H1 (cell line): ENCODE measurements at regions not wholly inside any gene's neighbourhood (a gene's known extent, or its start where the extent isn't known, plus 50 kb on each side); places are given as distances from the start of the nearest gene placed in this dataset.

Experiments
- ASH2L ChIP-seq: fragments of 200-600, 300-600 bp; sonication (generic); IDR thresholded peaks from one replicate; pipeline ENCODE4 v1.7.1; 2017; ENCODE audit warnings: low read length
- CHD2 ChIP-seq: IDR thresholded peaks from 2 replicates; pipeline ENCODE4 v1.6.1; 2012; ENCODE audit warnings: low read length, improper control_type of control experiment
- CREB1 ChIP-seq: IDR thresholded peaks from 2 replicates; pipeline ENCODE4 v1.6.1; 2012; ENCODE audit warnings: inconsistent platforms
- EP300 ChIP-seq, 2 experiments: IDR thresholded peaks; 1 replicate in 1 of 2; 2 replicates in 1 of 2; pipeline ENCODE4 v1.6.1; 2011 to 2012; ENCODE audit warnings: low read depth in 2 of 2, low read length in 2 of 2, mild to moderate bottlenecking in 2 of 2, borderline replicate concordance in 1 of 2, inconsistent platforms in 1 of 2, moderate library complexity in 1 of 2
- NANOG ChIP-seq: IDR thresholded peaks from 2 replicates; pipeline ENCODE4 v1.6.1; 2011; ENCODE audit warnings: low read length, low read depth, mild to moderate bottlenecking, inconsistent platforms; ENCODE audit not compliant: insufficient read depth, poor library complexity, severe bottlenecking
- SIN3A ChIP-seq, 2 experiments: IDR thresholded peaks in 1 of 2; conservative IDR thresholded peaks in 1 of 2; 2 replicates each; pipeline ENCODE4 v1.6.1; 2011 to 2012; ENCODE audit warnings: low read length in 2 of 2, improper control_type of control experiment in 1 of 2, low read depth in 1 of 2, mild to moderate bottlenecking in 1 of 2
- ZNF274 ChIP-seq: IDR thresholded peaks from 2 replicates; pipeline ENCODE4 v1.7.0; 2012; ENCODE audit warnings: low read length, borderline replicate concordance; ENCODE audit errors: extremely low read depth
- TF ChIP-seq, protein P1 (sequence below): fragments of 300-600 bp; sonication (generic); IDR thresholded peaks from 2 replicates; pipeline ENCODE4 v1.7.1; 2012; ENCODE audit warnings: low read length, moderate library complexity, mild to moderate bottlenecking, inconsistent platforms; ENCODE audit not compliant: insufficient replicate concordance

GRCh38 chr3:96760956-96761355, 53.4 kb upstream of the EPHA6 start (continued):
- TF ChIP-seq, protein P1, sequence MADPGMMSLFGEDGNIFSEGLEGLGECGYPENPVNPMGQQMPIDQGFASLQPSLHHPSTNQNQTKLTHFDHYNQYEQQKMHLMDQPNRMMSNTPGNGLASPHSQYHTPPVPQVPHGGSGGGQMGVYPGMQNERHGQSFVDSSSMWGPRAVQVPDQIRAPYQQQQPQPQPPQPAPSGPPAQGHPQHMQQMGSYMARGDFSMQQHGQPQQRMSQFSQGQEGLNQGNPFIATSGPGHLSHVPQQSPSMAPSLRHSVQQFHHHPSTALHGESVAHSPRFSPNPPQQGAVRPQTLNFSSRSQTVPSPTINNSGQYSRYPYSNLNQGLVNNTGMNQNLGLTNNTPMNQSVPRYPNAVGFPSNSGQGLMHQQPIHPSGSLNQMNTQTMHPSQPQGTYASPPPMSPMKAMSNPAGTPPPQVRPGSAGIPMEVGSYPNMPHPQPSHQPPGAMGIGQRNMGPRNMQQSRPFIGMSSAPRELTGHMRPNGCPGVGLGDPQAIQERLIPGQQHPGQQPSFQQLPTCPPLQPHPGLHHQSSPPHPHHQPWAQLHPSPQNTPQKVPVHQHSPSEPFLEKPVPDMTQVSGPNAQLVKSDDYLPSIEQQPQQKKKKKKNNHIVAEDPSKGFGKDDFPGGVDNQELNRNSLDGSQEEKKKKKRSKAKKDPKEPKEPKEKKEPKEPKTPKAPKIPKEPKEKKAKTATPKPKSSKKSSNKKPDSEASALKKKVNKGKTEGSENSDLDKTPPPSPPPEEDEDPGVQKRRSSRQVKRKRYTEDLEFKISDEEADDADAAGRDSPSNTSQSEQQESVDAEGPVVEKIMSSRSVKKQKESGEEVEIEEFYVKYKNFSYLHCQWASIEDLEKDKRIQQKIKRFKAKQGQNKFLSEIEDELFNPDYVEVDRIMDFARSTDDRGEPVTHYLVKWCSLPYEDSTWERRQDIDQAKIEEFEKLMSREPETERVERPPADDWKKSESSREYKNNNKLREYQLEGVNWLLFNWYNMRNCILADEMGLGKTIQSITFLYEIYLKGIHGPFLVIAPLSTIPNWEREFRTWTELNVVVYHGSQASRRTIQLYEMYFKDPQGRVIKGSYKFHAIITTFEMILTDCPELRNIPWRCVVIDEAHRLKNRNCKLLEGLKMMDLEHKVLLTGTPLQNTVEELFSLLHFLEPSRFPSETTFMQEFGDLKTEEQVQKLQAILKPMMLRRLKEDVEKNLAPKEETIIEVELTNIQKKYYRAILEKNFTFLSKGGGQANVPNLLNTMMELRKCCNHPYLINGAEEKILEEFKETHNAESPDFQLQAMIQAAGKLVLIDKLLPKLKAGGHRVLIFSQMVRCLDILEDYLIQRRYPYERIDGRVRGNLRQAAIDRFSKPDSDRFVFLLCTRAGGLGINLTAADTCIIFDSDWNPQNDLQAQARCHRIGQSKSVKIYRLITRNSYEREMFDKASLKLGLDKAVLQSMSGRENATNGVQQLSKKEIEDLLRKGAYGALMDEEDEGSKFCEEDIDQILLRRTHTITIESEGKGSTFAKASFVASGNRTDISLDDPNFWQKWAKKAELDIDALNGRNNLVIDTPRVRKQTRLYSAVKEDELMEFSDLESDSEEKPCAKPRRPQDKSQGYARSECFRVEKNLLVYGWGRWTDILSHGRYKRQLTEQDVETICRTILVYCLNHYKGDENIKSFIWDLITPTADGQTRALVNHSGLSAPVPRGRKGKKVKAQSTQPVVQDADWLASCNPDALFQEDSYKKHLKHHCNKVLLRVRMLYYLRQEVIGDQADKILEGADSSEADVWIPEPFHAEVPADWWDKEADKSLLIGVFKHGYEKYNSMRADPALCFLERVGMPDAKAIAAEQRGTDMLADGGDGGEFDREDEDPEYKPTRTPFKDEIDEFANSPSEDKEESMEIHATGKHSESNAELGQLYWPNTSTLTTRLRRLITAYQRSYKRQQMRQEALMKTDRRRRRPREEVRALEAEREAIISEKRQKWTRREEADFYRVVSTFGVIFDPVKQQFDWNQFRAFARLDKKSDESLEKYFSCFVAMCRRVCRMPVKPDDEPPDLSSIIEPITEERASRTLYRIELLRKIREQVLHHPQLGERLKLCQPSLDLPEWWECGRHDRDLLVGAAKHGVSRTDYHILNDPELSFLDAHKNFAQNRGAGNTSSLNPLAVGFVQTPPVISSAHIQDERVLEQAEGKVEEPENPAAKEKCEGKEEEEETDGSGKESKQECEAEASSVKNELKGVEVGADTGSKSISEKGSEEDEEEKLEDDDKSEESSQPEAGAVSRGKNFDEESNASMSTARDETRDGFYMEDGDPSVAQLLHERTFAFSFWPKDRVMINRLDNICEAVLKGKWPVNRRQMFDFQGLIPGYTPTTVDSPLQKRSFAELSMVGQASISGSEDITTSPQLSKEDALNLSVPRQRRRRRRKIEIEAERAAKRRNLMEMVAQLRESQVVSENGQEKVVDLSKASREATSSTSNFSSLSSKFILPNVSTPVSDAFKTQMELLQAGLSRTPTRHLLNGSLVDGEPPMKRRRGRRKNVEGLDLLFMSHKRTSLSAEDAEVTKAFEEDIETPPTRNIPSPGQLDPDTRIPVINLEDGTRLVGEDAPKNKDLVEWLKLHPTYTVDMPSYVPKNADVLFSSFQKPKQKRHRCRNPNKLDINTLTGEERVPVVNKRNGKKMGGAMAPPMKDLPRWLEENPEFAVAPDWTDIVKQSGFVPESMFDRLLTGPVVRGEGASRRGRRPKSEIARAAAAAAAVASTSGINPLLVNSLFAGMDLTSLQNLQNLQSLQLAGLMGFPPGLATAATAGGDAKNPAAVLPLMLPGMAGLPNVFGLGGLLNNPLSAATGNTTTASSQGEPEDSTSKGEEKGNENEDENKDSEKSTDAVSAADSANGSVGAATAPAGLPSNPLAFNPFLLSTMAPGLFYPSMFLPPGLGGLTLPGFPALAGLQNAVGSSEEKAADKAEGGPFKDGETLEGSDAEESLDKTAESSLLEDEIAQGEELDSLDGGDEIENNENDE = no peak
- TF ChIP-seq ASH2L = no peak
- TF ChIP-seq CREB1 = no peak
- TF ChIP-seq EP300 (IDR thresholded peaks at IDR 0.05; ENCODE audit: borderline replicate concordance in 1 of 2, low read depth in 2 of 2, low read length in 2 of 2) = no peak
- no peak for TF ChIP-seq CHD2
- no peak for TF ChIP-seq SIN3A (conservative IDR thresholded peaks at IDR 0.05 in 1 of 2, IDR thresholded peaks at IDR 0.05 in 1 of 2; ENCODE audit: low read depth in 1 of 2, low read length in 2 of 2)
- no peak for TF ChIP-seq NANOG
- no peak for TF ChIP-seq ZNF274
